ENCODE measurements at regions not wholly inside any gene's neighbourhood (a gene's known extent, or its start where the extent isn't known, plus 50 kb on each side); places are given as distances from the start of the nearest gene placed in this dataset.
"Not testable (repeated sequence)": the region's sequence is repeated elsewhere in the genome, so short reads cannot be mapped to it uniquely, and the experiment has no call there.

- DNase-seq, result no peak
Measured at GRCh38 chr12:127479256-127479655, 787.7 kb upstream of the TMEM132C start.

- no peak for DNase-seq
Measured at GRCh38 chr12:127480775-127481314, 786.1 kb upstream of the TMEM132C start.

GRCh38 chr12:127482950-127483349 lies 784.0 kb upstream of the TMEM132C start:
- DNase-seq, result no peak

GRCh38 chr12:127485528-127485927 lies 781.4 kb upstream of the TMEM132C start:
- DNase-seq, result peak; percentile 11

- no peak for DNase-seq
Measured at GRCh38 chr12:127487031-127487430, 779.9 kb upstream of the TMEM132C start.

GRCh38 chr12:127489061-127489460 lies 777.9 kb upstream of the TMEM132C start:
- no peak for DNase-seq

- no peak for DNase-seq
Measured at GRCh38 chr12:127494961-127495915, 771.7 kb upstream of the TMEM132C start.

- DNase-seq, result no peak
Measured at GRCh38 chr12:127496255-127496654, 770.7 kb upstream of the TMEM132C start.

GRCh38 chr12:127500512-127501035 lies 766.4 kb upstream of the TMEM132C start:
- no peak for DNase-seq

GRCh38 chr12:127501916-127502315 lies 765.1 kb upstream of the TMEM132C start:
- no peak for DNase-seq

GRCh38 chr12:127503246-127503645 lies 763.7 kb upstream of the TMEM132C start:
- no peak for DNase-seq

GRCh38 chr12:127503996-127504395 lies 763.0 kb upstream of the TMEM132C start:
- DNase-seq, result not testable (repeated sequence)

GRCh38 chr12:127504874-127505273 lies 762.1 kb upstream of the TMEM132C start:
- DNase-seq, result no peak

GRCh38 chr12:127507341-127507740 lies 759.6 kb upstream of the TMEM132C start:
- DNase-seq, result no peak

GRCh38 chr12:127509066-127509778 lies 757.7 kb upstream of the TMEM132C start:
- no peak for DNase-seq

GRCh38 chr12:127515941-127516340 lies 751.0 kb upstream of the TMEM132C start:
- no peak for DNase-seq

GRCh38 chr12:127516467-127516866 lies 750.5 kb upstream of the TMEM132C start:
- DNase-seq, result no peak

GRCh38 chr12:127519779-127520178 lies 747.2 kb upstream of the TMEM132C start:
- no peak for DNase-seq

GRCh38 chr12:127526925-127527324 lies 740.0 kb upstream of the TMEM132C start:
- DNase-seq, result no peak

GRCh38 chr12:127528551-127528950 lies 738.4 kb upstream of the TMEM132C start:
- no peak for DNase-seq

- no peak for DNase-seq
Measured at GRCh38 chr12:127531542-127531941, 735.4 kb upstream of the TMEM132C start.

- DNase-seq, result no peak
Measured at GRCh38 chr12:127533353-127533752, 733.6 kb upstream of the TMEM132C start.

GRCh38 chr12:127536833-127537428 lies 730.0 kb upstream of the TMEM132C start:
- DNase-seq, result no peak

Measured in NCI-H2107 (cell line).